ENCODE measurements at regions not wholly inside any gene's neighbourhood (a gene's known extent, or its start where the extent isn't known, plus 50 kb on each side); places are given as distances from the start of the nearest gene placed in this dataset.

- no peak for FAIRE-seq
- DNase-seq (ENCODE audit: low spot score) = no peak
Observed at GRCh38 chr14:101118233-101118632, 214.7 kb upstream of the RTL1 start.

- no peak for FAIRE-seq
Observed at GRCh38 chr14:101118746-101119591, 215.4 kb upstream of the RTL1 start.

GRCh38 chr14:101119830-101120571, 216.5 kb upstream of the RTL1 start:
- DNase-seq (ENCODE audit: low spot score) = no peak
- FAIRE-seq = no peak

More at GRCh38 chr14:101118746-101119591, 215.4 kb upstream of the RTL1 start:
- DNase-seq (ENCODE audit: low spot score) = no peak

- no peak for DNase-seq (ENCODE audit: low spot score)
- no peak for FAIRE-seq
Observed at GRCh38 chr14:101120641-101121507, 217.4 kb upstream of the RTL1 start.

- no peak for DNase-seq (ENCODE audit: low spot score)
- no peak for FAIRE-seq
Observed at GRCh38 chr14:101121508-101122139, 218.1 kb upstream of the RTL1 start.

GRCh38 chr14:101122237-101123141, 219.0 kb upstream of the RTL1 start:
- FAIRE-seq (no peak), DNase-seq (ENCODE audit: low spot score) (no peak)

GRCh38 chr14:101123618-101124510, 220.3 kb upstream of the RTL1 start:
- FAIRE-seq (no peak), DNase-seq (ENCODE audit: low spot score) (no peak)

- FAIRE-seq (no peak), DNase-seq (ENCODE audit: low spot score) (no peak)
Observed at GRCh38 chr14:101124815-101125214, 221.3 kb upstream of the RTL1 start.

- DNase-seq (ENCODE audit: low spot score) (no peak), FAIRE-seq (no peak)
Observed at GRCh38 chr14:101125313-101125712, 221.8 kb upstream of the RTL1 start.

- DNase-seq (ENCODE audit: low spot score) (no peak), FAIRE-seq (no peak)
Observed at GRCh38 chr14:101125719-101126651, 222.5 kb upstream of the RTL1 start.

GRCh38 chr14:101126731-101127130, 223.2 kb upstream of the RTL1 start:
- DNase-seq (ENCODE audit: low spot score) (no peak), FAIRE-seq (no peak)

GRCh38 chr14:101127224-101127623, 223.7 kb upstream of the RTL1 start:
- FAIRE-seq (no peak), DNase-seq (ENCODE audit: low spot score) (no peak)

GRCh38 chr14:101128478-101129321, 225.2 kb upstream of the RTL1 start:
- FAIRE-seq (no peak), DNase-seq (ENCODE audit: low spot score) (no peak)

- no peak for DNase-seq (ENCODE audit: low spot score)
Observed at GRCh38 chr14:101129521-101130167, 226.1 kb upstream of the RTL1 start.

GRCh38 chr14:101130861-101131260, 227.3 kb upstream of the RTL1 start:
- FAIRE-seq (no peak), DNase-seq (ENCODE audit: low spot score) (no peak)

More at GRCh38 chr14:101129521-101130167, 226.1 kb upstream of the RTL1 start:
- no peak for FAIRE-seq

GRCh38 chr14:101131451-101131916, 228.0 kb upstream of the RTL1 start:
- no peak for FAIRE-seq
- DNase-seq (ENCODE audit: low spot score) = no peak
